ENCODE measurements at regions not wholly inside any gene's neighbourhood (a gene's known extent, or its start where the extent isn't known, plus 50 kb on each side); places are given as distances from the start of the nearest gene placed in this dataset.

DNA sequence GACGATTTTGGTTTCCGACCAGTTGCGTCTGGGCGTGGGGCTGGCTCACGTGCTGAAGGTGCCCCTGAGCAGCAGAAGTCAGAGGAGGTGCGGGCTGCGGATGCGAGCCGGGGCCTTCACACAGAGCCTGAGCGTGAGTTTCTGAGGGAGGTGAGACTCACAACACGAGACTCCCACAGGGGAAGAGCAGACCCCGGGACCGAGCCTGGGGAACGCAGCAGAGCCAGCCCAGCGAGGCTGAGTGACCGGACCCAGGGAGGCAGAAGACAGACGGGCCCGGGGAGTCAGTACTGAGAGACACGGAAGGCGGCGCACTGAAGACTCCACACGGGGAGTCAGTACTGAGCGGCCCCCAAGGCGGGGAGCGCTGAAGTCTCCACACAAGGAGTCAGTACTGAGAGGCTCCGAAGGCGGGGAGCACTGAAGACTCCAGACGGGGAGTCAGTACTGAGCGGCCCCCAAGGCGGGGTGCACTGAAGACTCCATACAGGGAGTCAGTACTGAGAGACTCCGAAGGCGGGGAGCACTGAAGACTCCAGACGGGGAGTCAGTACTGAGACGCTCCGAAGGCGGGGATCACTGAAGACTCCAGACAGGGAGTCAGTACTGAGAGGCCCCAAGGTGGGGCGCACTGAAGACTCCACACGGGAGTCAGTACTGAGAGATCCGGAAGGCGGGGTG is 77.8 kb downstream of the DLL1 start:
- H3K9me3 ChIP-seq (replicated peaks; ENCODE audit: control insufficient read depth, insufficient read depth, low read length): no peaks in the 10 kb centered on the region

More for the DNA sequence above, 77.8 kb downstream of the DLL1 start:
- no peak for FAIRE-seq
- ChIA-PET POLR2A (no interaction called here), CTCF (no interaction called here)
- TF ChIP-seq POLR2AphosphoS5 (IDR thresholded peaks at IDR 0.05; ENCODE audit: insufficient read depth, low read depth, low read length) (no peak), EZH2 (IDR thresholded peaks at IDR 0.05; ENCODE audit: borderline replicate concordance, low read depth, low read length, severe bottlenecking) (no peak), FOS (IDR thresholded peaks at IDR 0.05; ENCODE audit: borderline replicate concordance, insufficient read depth, low read length) (no peak), MYC (IDR thresholded peaks at IDR 0.05; ENCODE audit: low read depth, low read length) (no peak), JUN (IDR thresholded peaks at IDR 0.05; ENCODE audit: borderline replicate concordance, insufficient read depth, insufficient read length, low read depth) (no peak), POLR2A (IDR thresholded peaks at IDR 0.05; ENCODE audit: low read depth, low read length) (no peak), GATA2 (IDR thresholded peaks at IDR 0.05; ENCODE audit: insufficient read depth, insufficient read length, low read depth, low read length) (no peak)
- TF ChIP-seq, protein P1, sequence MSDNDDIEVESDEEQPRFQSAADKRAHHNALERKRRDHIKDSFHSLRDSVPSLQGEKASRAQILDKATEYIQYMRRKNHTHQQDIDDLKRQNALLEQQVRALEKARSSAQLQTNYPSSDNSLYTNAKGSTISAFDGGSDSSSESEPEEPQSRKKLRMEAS (IDR thresholded peaks at IDR 0.05; ENCODE audit: insufficient read depth, insufficient read length): no peak
- TF ChIP-seq, protein P2, sequence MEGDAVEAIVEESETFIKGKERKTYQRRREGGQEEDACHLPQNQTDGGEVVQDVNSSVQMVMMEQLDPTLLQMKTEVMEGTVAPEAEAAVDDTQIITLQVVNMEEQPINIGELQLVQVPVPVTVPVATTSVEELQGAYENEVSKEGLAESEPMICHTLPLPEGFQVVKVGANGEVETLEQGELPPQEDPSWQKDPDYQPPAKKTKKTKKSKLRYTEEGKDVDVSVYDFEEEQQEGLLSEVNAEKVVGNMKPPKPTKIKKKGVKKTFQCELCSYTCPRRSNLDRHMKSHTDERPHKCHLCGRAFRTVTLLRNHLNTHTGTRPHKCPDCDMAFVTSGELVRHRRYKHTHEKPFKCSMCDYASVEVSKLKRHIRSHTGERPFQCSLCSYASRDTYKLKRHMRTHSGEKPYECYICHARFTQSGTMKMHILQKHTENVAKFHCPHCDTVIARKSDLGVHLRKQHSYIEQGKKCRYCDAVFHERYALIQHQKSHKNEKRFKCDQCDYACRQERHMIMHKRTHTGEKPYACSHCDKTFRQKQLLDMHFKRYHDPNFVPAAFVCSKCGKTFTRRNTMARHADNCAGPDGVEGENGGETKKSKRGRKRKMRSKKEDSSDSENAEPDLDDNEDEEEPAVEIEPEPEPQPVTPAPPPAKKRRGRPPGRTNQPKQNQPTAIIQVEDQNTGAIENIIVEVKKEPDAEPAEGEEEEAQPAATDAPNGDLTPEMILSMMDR (IDR thresholded peaks at IDR 0.05; ENCODE audit: extremely low read depth in 1 of 2, insufficient read depth in 1 of 2, low read depth in 1 of 2, low read length in 2 of 2): no peak
- DNase-seq (ENCODE audit: low read depth, low spot score): no peak
- Histone ChIP-seq H2AFZ (ENCODE audit: low read depth, low read length) (no peak overlapping the region), H3K9ac (replicated peaks; ENCODE audit: extremely low read depth, insufficient read depth, low read length) (no peak overlapping the region), H3K27me3 (ENCODE audit: control insufficient read depth in 2 of 2, insufficient read depth in 2 of 2, low read length in 2 of 2) (no peaks in the 10 kb centered on the region), H3K4me1 (ENCODE audit: control insufficient read depth, extremely low read depth, insufficient read depth, low read length) (no peaks in the 10 kb centered on the region), H3K9me1 (replicated peaks; ENCODE audit: control insufficient read depth, extremely low read depth, insufficient read depth, low read length) (no peaks in the 10 kb centered on the region), H3K4me2 (ENCODE audit: insufficient read depth, low read length) (no peak overlapping the region), H3K79me2 (ENCODE audit: control insufficient read depth, insufficient read depth, low read length) (no peaks in the 10 kb centered on the region), H3K27ac (ENCODE audit: insufficient read depth, low read depth, low read length) (no peak overlapping the region), H3K36me3 (ENCODE audit: control insufficient read depth in 2 of 2, extremely low read depth in 1 of 2, insufficient read depth in 2 of 2, low read length in 2 of 2) (no peaks in the 10 kb centered on the region), H4K20me1 (replicated peaks; ENCODE audit: control insufficient read depth, extremely low read depth, insufficient read depth, low read length) (no peaks in the 10 kb centered on the region), H3K4me3 (replicated peaks in 1 of 3; ENCODE audit: insufficient read depth in 1 of 3, low read depth in 1 of 3, low read length in 3 of 3) (no peak overlapping the region)
- no TSS peak for BruUV-seq (replicated peaks)
- intact Hi-C loops (cut with micrococcal nuclease) (no loop called here), dilution Hi-C loops (cut with MboI; ENCODE audit: extremely low pct_ligation_motif_present, low sequenced_read_pairs) (no loop called here)
